Dedifferentiated amniotic fluid mesenchymal stem cell (primary cell): ENCODE measurements at regions not wholly inside any gene's neighbourhood (a gene's known extent, or its start where the extent isn't known, plus 50 kb on each side); places are given as distances from the start of the nearest gene placed in this dataset.
"Not testable (repeated sequence)": the region's sequence is repeated elsewhere in the genome, so short reads cannot be mapped to it uniquely, and the experiment has no call there.

Experiments used
- DNase-seq: peaks from one replicate; pipeline ENCODE4 v3.0.0-alpha.2; 2016; ENCODE audit errors: extremely low spot score

DNA sequence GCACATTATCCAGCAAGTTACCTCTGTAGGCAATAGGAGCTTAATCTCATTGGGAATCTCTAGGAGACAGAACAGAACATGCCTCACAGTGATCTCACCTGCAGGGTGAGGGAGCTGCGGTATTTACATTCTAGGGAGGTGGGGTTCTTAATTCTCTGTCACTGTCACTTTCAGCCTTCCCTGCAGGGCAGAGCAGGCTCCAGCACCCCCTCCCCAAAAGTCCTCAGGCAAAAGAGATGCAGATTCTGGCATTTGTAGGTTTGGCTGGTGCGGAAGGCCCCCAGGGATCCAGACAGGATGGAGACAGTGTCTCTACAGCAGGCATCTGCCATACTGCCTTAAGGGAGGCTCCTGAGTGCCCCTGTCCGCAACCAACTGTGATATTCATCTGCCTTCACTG, 166.4 kb upstream of the ATP6AP2 start:
- no peak for DNase-seq

- DNase-seq, result no peak
Measured at GRCh38 chrX:40411340-40412111, 169.2 kb upstream of the ATP6AP2 start.

DNA sequence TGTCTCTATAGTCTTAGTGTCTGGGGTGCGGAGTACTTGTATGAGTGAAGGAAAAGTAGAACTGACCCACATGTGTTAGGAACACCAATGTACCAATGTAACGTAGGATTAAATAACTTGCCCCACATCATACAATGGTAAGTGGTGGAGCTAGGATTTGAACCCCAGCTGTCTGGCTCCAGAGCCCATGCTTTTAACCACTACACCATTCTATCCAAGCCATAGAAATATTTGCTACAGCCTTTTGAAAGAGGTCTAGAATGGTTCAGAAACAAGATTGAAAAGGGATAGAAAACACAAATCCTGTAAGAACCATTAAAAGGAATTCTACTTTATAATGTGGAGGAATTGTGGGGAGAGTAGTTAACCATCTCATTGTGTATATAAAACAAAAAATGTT, 169.9 kb upstream of the ATP6AP2 start:
- DNase-seq, result no peak

DNA sequence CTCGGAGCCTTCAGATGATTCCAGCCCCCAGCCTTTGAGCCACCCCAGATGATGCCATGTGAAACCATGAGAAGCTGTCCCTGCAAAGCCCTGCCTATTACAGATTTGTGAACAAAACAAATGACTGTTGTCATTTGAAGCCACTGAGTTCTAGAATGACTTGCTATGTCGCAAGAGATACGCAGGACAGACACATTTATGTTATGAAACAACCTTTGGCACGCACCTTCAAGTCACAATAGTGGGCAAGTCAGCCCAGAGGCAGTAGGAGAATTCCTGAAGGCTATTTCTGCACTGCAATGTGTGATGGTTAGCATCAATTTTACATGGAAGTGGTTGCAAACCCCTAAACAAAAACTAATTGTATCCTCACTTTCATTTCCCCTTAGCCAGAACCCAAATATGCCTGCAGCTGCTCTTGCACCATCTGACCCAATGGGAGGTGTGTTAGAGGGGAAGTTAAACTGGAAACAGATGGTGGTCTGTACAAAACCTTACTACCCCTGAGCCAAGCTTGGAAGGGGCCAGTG, 174.4 kb upstream of the ATP6AP2 start:
- DNase-seq, result no peak

GRCh38 chrX:40405399-40405798, 175.4 kb upstream of the ATP6AP2 start:
- no peak for DNase-seq

DNA sequence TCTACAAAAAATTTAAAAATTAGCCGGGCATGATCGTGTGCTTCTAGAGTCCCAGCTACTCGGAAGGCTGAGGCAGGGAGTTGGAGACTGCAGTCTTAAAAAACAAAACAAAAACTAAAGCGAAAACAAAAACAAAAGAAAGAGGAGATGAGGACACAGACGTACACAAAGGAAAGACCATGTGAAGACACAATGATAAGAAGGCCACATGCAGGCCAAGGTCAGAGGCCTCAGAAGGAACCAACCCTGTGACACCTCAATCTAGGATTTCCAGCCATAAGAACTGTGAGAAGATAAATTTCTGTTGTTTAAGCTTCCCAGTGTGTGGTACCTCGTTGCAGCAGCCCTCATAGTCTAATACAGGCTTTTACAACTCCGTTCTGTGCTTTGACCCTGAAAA, 177.0 kb upstream of the ATP6AP2 start:
- no peak for DNase-seq

GRCh38 chrX:40402831-40403533, 177.8 kb upstream of the ATP6AP2 start:
- DNase-seq, result peak; percentile 23

GRCh38 chrX:40395102-40395501, 185.7 kb upstream of the ATP6AP2 start:
- DNase-seq, result no peak

DNA sequence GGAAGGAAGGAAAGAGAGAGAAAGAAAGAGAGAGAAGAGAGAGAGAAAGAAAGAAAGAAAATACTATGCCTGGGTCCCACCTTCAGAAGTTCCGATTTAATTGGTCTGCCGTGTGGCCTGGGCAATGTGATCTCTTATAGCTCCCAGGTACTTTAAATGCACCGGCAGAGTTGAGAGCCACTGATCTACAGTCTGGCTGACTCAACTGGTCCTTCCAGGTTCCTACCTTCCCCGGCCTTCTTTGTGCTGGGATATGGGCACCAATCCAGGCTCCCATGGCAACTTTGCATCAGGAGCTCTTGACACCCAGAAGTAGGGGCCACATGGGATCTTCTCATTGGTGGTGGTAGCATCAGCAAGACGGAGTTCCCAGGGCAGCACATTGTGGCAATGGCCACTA, 186.5 kb upstream of the ATP6AP2 start:
- DNase-seq, result no peak

DNA sequence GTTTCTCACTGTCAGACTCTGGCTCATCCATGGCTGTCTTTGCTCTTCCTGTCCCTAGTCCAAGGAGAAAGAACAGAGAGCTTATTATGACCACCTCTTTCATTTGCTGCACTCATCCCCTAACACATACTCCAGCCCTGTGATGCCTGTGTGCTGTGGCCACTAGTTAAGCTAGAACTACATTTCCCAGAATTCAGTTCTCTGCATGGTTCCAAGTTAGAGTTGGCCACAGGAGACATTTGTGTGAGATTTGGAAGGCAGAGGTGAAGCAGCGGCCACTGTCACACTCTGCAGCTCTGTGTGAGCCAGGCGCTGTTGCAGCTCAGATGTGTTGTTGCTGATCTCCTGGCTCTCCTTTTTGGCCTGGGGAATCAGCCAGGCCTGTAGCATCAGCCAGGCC, 188.2 kb upstream of the ATP6AP2 start:
- DNase-seq, result no peak

GRCh38 chrX:40391662-40392061, 189.1 kb upstream of the ATP6AP2 start:
- no peak for DNase-seq

- DNase-seq, result no peak
Measured at GRCh38 chrX:40389555-40389954, 191.2 kb upstream of the ATP6AP2 start.

- no peak for DNase-seq
Measured at GRCh38 chrX:40388441-40388840, 192.3 kb upstream of the ATP6AP2 start.

DNA sequence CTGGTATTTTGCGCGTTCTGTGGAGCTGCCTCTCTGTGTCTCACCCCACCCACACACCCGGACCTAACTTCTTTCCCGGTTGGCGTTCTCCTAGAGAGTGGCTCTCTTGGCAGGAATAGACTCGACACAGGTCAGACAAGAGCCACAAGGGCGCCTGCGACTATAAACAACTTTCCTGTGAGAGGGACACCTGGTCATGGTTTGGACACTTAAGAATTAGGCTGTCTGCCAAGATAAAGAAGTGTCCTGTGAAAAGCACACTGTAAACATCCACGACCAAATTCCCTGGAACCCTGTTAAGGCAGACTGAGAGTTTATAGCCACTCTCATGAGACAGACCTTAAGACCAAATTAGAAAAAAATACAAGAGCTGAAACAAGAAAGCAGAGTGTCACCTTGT, 192.9 kb upstream of the ATP6AP2 start:
- DNase-seq, result not testable (repeated sequence)

DNA sequence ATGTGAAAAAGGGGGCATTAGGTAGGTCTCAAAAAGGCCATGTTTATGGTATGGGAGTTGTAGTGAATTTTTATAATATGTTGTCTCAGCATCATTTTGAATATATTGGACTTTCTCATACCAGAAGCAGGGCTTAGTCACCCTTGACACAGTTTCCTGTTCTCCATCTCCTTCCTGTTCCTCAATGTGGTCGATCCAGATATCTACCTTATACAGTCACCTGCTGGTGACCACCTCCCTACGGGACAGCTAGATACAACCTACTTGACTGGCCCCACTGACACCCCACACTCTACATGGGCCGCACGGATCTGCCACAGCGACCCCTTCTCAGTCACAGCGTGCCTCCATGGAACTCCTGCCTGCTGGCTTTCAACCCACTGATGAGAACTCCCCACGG, 193.5 kb upstream of the ATP6AP2 start:
- not testable (repeated sequence) for DNase-seq

- DNase-seq, result no peak
Measured at GRCh38 chrX:40385682-40386081, 195.1 kb upstream of the ATP6AP2 start.

DNA sequence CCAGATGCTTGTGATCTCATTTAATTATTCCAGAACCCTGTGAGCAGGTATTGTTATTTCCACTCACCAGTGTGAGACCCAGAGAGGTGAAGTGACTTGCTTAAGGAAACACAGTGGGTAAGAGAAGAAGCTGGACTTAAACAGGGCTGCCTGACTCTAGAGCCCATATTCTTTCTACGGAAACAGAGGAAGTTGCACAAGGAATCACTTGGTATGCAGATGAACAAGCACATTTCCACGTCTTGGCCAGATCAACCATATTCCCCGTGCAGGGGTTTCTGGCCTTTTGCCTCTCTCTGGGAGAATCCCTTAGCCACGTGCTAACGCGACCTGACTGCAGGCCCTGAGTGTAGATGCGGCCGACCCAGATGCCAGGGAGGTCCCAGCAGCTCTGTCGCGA, 195.5 kb upstream of the ATP6AP2 start:
- DNase-seq, result no peak

DNA sequence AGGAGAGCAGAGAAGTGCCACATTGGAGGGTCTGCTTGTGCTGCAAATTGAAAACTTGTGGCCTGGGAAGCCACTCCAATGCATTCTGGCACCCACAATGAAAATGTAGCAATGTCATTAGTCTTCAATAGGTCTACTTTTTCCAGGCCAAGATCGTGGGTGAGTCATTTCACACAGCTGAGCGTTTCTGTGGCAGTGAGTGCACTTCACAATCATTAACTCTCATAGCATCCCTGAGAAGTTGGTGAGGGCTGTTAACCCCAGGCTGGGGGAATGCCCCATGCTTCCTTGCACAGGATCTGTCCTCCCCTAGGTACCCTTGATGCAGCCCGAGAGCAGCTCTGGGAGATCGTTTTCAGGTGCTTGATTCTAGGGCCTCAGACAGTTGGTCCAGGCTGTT, 196.8 kb upstream of the ATP6AP2 start:
- no peak for DNase-seq

GRCh38 chrX:40383360-40383759, 197.4 kb upstream of the ATP6AP2 start:
- DNase-seq, result no peak

DNA sequence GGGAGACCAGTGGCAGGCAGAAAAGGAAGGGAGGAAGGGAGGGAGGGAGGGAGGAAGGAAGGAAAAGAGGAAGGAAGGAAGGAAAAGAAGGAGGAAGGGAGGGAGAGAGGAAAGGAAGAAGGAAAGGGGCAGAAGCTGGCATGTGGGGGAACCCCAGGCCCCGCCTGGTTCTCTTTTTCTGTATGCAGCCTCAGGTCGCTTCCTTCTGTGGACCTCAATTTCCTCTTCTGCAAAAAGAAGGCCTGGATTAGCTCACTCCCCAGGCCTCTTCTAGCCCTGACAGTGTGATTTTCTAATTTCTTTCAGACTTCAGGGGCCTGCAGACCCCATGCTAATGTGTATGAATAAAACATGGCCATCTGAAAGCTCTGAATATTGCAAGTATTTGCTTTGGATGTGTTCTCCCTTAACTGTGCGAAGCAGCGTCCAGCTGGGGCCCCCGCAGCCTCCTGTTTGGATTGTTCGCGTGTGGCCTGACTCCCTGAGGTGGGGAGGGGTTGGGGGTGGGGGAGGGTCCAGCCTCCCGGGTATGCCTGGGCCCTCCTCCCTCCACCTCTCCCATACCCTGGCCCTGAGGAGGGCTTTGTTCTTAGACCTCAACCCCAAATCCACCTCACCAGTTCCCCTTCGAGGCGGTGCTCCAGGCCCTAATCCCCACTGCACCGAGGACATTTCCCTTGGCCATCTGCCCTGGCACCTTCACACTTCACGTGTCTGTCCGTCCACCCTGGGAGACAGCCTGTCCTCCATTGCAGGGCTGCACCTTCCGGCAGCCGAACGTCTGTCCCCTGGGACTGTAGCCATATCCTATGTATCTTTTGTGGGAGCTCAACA, 199.9 kb upstream of the ATP6AP2 start:
- no peak for DNase-seq

DNA sequence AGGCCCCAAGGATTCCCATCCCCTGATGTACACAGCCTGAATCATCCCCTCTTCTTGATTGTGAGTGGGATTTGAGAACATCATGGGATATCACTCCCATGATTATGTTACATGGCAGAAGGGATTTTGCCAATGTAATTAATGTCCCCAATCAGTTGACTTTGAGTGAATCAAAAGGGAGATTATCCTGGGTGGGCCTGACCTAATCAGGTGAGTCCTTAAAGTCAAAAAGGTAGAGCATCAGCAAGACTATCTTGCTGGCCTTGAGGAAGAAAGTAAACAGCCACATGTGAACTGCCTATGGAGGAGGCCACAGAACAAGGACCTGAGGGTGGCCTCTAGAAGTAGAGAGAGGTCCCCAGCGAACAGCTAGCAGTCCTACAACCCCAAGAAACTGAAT, 203.1 kb upstream of the ATP6AP2 start:
- DNase-seq, result no peak

DNA sequence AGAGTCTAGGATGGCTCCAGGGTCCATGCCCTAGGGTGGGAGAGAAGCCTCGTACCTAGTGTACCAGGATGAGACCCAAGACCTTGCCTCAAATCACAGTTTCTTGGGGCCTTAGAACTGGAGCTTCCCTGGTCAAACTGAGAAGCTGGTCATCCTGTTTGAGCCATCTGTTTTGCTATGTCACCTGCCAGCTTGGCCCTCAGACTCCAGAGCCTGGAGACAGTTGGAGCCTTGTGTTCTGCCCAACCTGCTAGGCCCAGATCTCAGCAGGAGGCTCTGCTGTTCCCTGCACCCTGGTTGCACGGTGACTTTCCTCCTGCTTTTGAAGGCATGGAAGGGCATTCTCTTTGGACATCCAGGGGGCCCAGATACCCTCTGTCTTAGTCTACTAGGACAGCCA, 206.3 kb upstream of the ATP6AP2 start:
- no peak for DNase-seq
